H1 (cell line): ENCODE measurements at regions not wholly inside any gene's neighbourhood (a gene's known extent, or its start where the extent isn't known, plus 50 kb on each side); places are given as distances from the start of the nearest gene placed in this dataset. TPM values are rescaled to one million over a fixed set of nuclear protein-coding genes. Genes with fewer than 3 reads are reported as not detected.

ENCODE experiments used
- small RNA-seq: library from polyadenylated mRNA; stranded (forward); fragments of <200 nt; extraction: miRNeasy Mini kit (QIAGEN cat#:217004); gene quantifications from one replicate; pipeline ENCODE3, GENCODE V24; 2013; ENCODE audit not compliant: insufficient read depth

Small RNA genes in the stretch of these regions (small RNA-seq; reads per million reads assigned to genes)
- gene AC009474.2 = not detected
